Loucy (cell line): ENCODE measurements at regions not wholly inside any gene's neighbourhood (a gene's known extent, or its start where the extent isn't known, plus 50 kb on each side); places are given as distances from the start of the nearest gene placed in this dataset.

ENCODE experiments used
- H2AFZ ChIP-seq: fragments of 200-600 bp; sonication (generic); 2 replicates; pipeline ENCODE4 v1.6.0; 2016; ENCODE audit warnings: antibody characterized with exemption, mild to moderate bottlenecking, low read length, moderate library complexity
- H3F3A ChIP-seq: fragments of 200-600 bp; 2 replicates; pipeline ENCODE4 v1.6.0; 2016; ENCODE audit warnings: antibody characterized with exemption, low read depth, mild to moderate bottlenecking
- H3K27me3 ChIP-seq: fragments of 200-600 bp; sonication (generic); 2 replicates; pipeline ENCODE4 v1.6.1; 2014; ENCODE audit warnings: low read length, mild to moderate bottlenecking; ENCODE audit not compliant: insufficient read depth, poor library complexity, severe bottlenecking
- H3K36me3 ChIP-seq: fragments of 200-600 bp; sonication (generic); 2 replicates; pipeline ENCODE4 v1.6.1; 2016; ENCODE audit warnings: low read length; ENCODE audit not compliant: insufficient read depth
- H3K4me1 ChIP-seq: fragments of 200-600 bp; sonication (generic); 2 replicates; pipeline ENCODE4 v1.5.1; 2014; ENCODE audit warnings: low read length, mild to moderate bottlenecking; ENCODE audit not compliant: insufficient read depth, poor library complexity, severe bottlenecking
- H3K4me2 ChIP-seq: fragments of 200-600 bp; sonication (generic); 2 replicates; pipeline ENCODE4 v1.6.0; 2014; ENCODE audit warnings: antibody characterized with exemption, low read length, low read depth, mild to moderate bottlenecking; ENCODE audit not compliant: poor library complexity, severe bottlenecking
- H3K4me3 ChIP-seq: fragments of 200-600 bp; sonication (generic); 2 replicates; pipeline ENCODE4 v1.5.1; 2014; ENCODE audit warnings: low read length, mild to moderate bottlenecking, mixed read lengths; ENCODE audit not compliant: poor library complexity, severe bottlenecking
- H3K79me2 ChIP-seq: fragments of 200-600 bp; sonication (generic); 2 replicates; pipeline ENCODE4 v1.6.1; 2014; ENCODE audit warnings: low read length; ENCODE audit not compliant: insufficient read depth
- H3K9ac ChIP-seq: fragments of 200-600 bp; sonication (generic); 2 replicates; pipeline ENCODE4 v1.6.0; 2014; ENCODE audit warnings: mild to moderate bottlenecking, low read depth, low read length, moderate library complexity; ENCODE audit not compliant: poor library complexity, severe bottlenecking
- H3K9me2 ChIP-seq: fragments of 200-600 bp; sonication (generic); replicated peaks from 2 replicates; pipeline ENCODE4 v1.6.1; 2016; ENCODE audit warnings: low read depth, low read length, mixed read lengths
- H3K9me3 ChIP-seq: fragments of 200-600 bp; sonication (generic); 2 replicates; pipeline ENCODE4 v1.6.1; 2014; ENCODE audit warnings: mild to moderate bottlenecking, antibody characterized with exemption, low read length, low read depth; ENCODE audit not compliant: insufficient read depth
- H4K20me1 ChIP-seq: fragments of 200-600 bp; sonication (generic); 2 replicates; pipeline ENCODE4 v1.6.0; 2014; ENCODE audit warnings: antibody characterized with exemption, low read length, mild to moderate bottlenecking; ENCODE audit not compliant: insufficient read depth, poor library complexity, severe bottlenecking
- EZH2phosphoT487 ChIP-seq: fragments of 200-600 bp; IDR thresholded peaks from 2 replicates; pipeline ENCODE4 v1.6.1; 2018; ENCODE audit warnings: antibody characterized with exemption, mild to moderate bottlenecking, moderate library complexity, borderline replicate concordance
- TF ChIP-seq, protein P1 (sequence below): fragments of 200-600 bp; sonication (generic); conservative IDR thresholded peaks from 2 replicates; pipeline ENCODE4 v1.5.1; 2014; ENCODE audit warnings: mild to moderate bottlenecking, antibody characterized with exemption, low read length

DNA sequence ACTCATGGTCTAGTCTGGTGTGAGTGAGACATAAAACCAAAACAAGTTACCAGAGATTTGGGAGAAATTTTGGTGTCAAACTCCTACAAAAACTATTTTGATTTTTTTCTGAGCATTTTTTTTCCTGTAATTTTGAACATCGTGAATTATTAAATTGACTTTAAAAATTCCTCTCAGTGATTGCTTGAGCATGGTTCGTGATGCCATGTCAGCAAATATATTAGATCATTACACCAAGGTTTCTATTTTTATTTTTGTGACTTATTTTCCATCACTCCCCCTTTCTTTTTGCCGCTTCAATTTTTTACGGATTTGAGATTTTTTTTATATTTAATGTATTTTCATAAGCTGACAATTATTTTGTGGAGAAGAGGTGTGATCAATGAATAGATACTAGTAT, 613.9 kb upstream of the LRATD1 start:
- H3F3A ChIP-seq = no peaks in the 10 kb centered on the region
- no peak overlapping the region for H3K4me3 ChIP-seq
- no peaks in the 10 kb centered on the region for H4K20me1 ChIP-seq
- H3K9ac ChIP-seq = no peak overlapping the region
- no peaks in the 10 kb centered on the region for H3K27me3 ChIP-seq
- H3K36me3 ChIP-seq = no peaks in the 10 kb centered on the region
- H3K79me2 ChIP-seq = no peaks in the 10 kb centered on the region
- H3K9me3 ChIP-seq = no peaks in the 10 kb centered on the region
- H3K4me1 ChIP-seq = no peaks in the 10 kb centered on the region
- no peak overlapping the region for H2AFZ ChIP-seq
- no peaks in the 10 kb centered on the region for H3K9me2 ChIP-seq
- no peak overlapping the region for H3K4me2 ChIP-seq
- TF ChIP-seq, protein P1, sequence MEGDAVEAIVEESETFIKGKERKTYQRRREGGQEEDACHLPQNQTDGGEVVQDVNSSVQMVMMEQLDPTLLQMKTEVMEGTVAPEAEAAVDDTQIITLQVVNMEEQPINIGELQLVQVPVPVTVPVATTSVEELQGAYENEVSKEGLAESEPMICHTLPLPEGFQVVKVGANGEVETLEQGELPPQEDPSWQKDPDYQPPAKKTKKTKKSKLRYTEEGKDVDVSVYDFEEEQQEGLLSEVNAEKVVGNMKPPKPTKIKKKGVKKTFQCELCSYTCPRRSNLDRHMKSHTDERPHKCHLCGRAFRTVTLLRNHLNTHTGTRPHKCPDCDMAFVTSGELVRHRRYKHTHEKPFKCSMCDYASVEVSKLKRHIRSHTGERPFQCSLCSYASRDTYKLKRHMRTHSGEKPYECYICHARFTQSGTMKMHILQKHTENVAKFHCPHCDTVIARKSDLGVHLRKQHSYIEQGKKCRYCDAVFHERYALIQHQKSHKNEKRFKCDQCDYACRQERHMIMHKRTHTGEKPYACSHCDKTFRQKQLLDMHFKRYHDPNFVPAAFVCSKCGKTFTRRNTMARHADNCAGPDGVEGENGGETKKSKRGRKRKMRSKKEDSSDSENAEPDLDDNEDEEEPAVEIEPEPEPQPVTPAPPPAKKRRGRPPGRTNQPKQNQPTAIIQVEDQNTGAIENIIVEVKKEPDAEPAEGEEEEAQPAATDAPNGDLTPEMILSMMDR = no peak
- no peak for TF ChIP-seq EZH2phosphoT487

- no peaks in the 10 kb centered on the region for H3K4me1 ChIP-seq
- no peaks in the 10 kb centered on the region for H3K9me2 ChIP-seq
- H3F3A ChIP-seq = no peaks in the 10 kb centered on the region
- H4K20me1 ChIP-seq = no peaks in the 10 kb centered on the region
- no peaks in the 10 kb centered on the region for H3K79me2 ChIP-seq
- H3K4me3 ChIP-seq = no peak overlapping the region
- TF ChIP-seq EZH2phosphoT487 = no peak
- TF ChIP-seq, protein P1 = no peak
- H3K27me3 ChIP-seq = no peaks in the 10 kb centered on the region
- no peak overlapping the region for H2AFZ ChIP-seq
- H3K4me2 ChIP-seq = no peak overlapping the region
- no peaks in the 10 kb centered on the region for H3K36me3 ChIP-seq
- H3K9me3 ChIP-seq = no peaks in the 10 kb centered on the region
- H3K9ac ChIP-seq = no peak overlapping the region
These were observed 609.0 kb upstream of the LRATD1 start for GRCh38 chr2:14023558-14023957.

- H3K4me1 ChIP-seq = no peaks in the 10 kb centered on the region
- H4K20me1 ChIP-seq = no peaks in the 10 kb centered on the region
These were observed 593.4 kb upstream of the LRATD1 start for GRCh38 chr2:14039134-14039533.

More at GRCh38 chr2:14039134-14039533, 593.4 kb upstream of the LRATD1 start:
- Histone ChIP-seq H3K36me3 (no peaks in the 10 kb centered on the region), H3K9me2 (no peaks in the 10 kb centered on the region), H2AFZ (no peak overlapping the region), H3K79me2 (no peaks in the 10 kb centered on the region), H3K27me3 (no peaks in the 10 kb centered on the region), H3K4me3 (no peak overlapping the region), H3K9me3 (no peaks in the 10 kb centered on the region), H3K9ac (no peak overlapping the region), H3K4me2 (no peak overlapping the region), H3F3A (no peaks in the 10 kb centered on the region)
- TF ChIP-seq EZH2phosphoT487 = no peak
- TF ChIP-seq, protein P1 = no peak
